PC-3 (cell line): ENCODE measurements at regions not wholly inside any gene's neighbourhood (a gene's known extent, or its start where the extent isn't known, plus 50 kb on each side); places are given as distances from the start of the nearest gene placed in this dataset.

Source experiments
- ATAC-seq: fragments of 200-7000 bp; cut with Tn5 transposase; 2 replicates; pipeline ENCODE4 v1.9.1; 2020; ENCODE audit warnings: mild to moderate bottlenecking, moderate library complexity
- BruUV-seq: library from RNA; stranded (reverse); fragments of 400-500 nt; replicated peaks from 2 replicates; lab custom pipeline; 2021; lab: Mats Ljungman, UMichigan
- CTCF ChIA-PET: fragments of 300-600 bp; sonication (Branson Sonifier 250); formaldehyde crosslinking; loops from one replicate; lab custom pipeline; 2022; ENCODE audit warnings: antibody characterized with exemption; lab: Charles Lee
- POLR2A ChIA-PET: fragments of 300-600 bp; sonication (Branson Sonifier 250); formaldehyde crosslinking; loops from one replicate; lab custom pipeline; 2022; ENCODE audit warnings: antibody characterized with exemption; ENCODE audit not compliant: unreplicated experiment; lab: Charles Lee
- DNase-seq: peaks from one replicate; pipeline ENCODE4 v3.0.0-alpha.2; 2015
- H2AFZ ChIP-seq: fragments of 300-600 bp; sonication (generic); 2 replicates; pipeline ENCODE4 v1.6.0; 2016; ENCODE audit warnings: antibody characterized with exemption, low read length
- H3F3A ChIP-seq: fragments of 300-600 bp; sonication (generic); one replicate; pipeline ENCODE4 v1.6.0; 2017; ENCODE audit warnings: antibody characterized with exemption, low read length, control low read depth, mild to moderate bottlenecking; ENCODE audit not compliant: unreplicated experiment
- H3K27ac ChIP-seq: fragments of 300-600 bp; sonication (generic); 2 replicates; pipeline ENCODE4 v1.5.1; 2016; ENCODE audit warnings: mild to moderate bottlenecking, low read length
- H3K27me3 ChIP-seq: fragments of 300-600 bp; sonication (generic); 2 replicates; pipeline ENCODE4 v1.6.1; 2016; ENCODE audit warnings: low read length, mixed read lengths
- H3K36me3 ChIP-seq: fragments of 300-600 bp; sonication (generic); 2 replicates; pipeline ENCODE4 v1.6.1; 2016; ENCODE audit warnings: low read depth, mixed run types, low read length, mixed read lengths
- H3K4me1 ChIP-seq: fragments of 300-600 bp; sonication (generic); 2 replicates; pipeline ENCODE4 v1.5.1; 2016; ENCODE audit warnings: low read length; ENCODE audit not compliant: insufficient read depth
- H3K4me2 ChIP-seq: fragments of 300-600 bp; sonication (generic); 2 replicates; pipeline ENCODE4 v1.6.0; 2016; ENCODE audit warnings: low read length
- H3K4me3 ChIP-seq: fragments of 300-600 bp; sonication (generic); 2 replicates; pipeline ENCODE4 v1.5.1; 2016; ENCODE audit warnings: mild to moderate bottlenecking, low read length, mixed read lengths
- H3K79me2 ChIP-seq: fragments of 300-600 bp; sonication (generic); 2 replicates; pipeline ENCODE4 v1.6.1; 2017; ENCODE audit warnings: low read length, mixed read lengths
- H3K9ac ChIP-seq: fragments of 300-600 bp; sonication (generic); 2 replicates; pipeline ENCODE4 v1.6.0; 2016; ENCODE audit warnings: mild to moderate bottlenecking, low read length
- H3K9me2 ChIP-seq: fragments of 300-600 bp; sonication (generic); replicated peaks from 2 replicates; pipeline ENCODE4 v1.6.1; 2016; ENCODE audit warnings: mixed run types, low read length, mixed read lengths
- H3K9me3 ChIP-seq: fragments of 300-600 bp; sonication (generic); 2 replicates; pipeline ENCODE4 v1.6.1; 2016; ENCODE audit warnings: low read length, mixed read lengths
- H4K20me1 ChIP-seq: fragments of 300-600 bp; sonication (generic); 2 replicates; pipeline ENCODE4 v1.6.1; 2016; ENCODE audit warnings: low read length, mixed read lengths
- CTCF ChIP-seq: fragments of 300-600 bp; sonication (generic); conservative IDR thresholded peaks from 2 replicates; pipeline ENCODE4 v1.5.1; 2017; ENCODE audit warnings: antibody characterized with exemption, low read depth, mild to moderate bottlenecking, low read length
- EZH2 ChIP-seq: fragments of 300-600 bp; sonication (generic); IDR thresholded peaks from one replicate; pipeline ENCODE4 v1.6.1; 2017; ENCODE audit warnings: antibody characterized with exemption, mild to moderate bottlenecking, low read length; ENCODE audit not compliant: unreplicated experiment
- EZH2phosphoT487 ChIP-seq: fragments of 300-600 bp; sonication (generic); IDR thresholded peaks from 2 replicates; pipeline ENCODE4 v1.6.1; 2018; ENCODE audit warnings: mild to moderate bottlenecking, antibody characterized with exemption, low read length, borderline replicate concordance
- intact Hi-C: fragments of 100-400 bp; cut with micrococcal nuclease; formaldehyde crosslinking; loops from 2 replicates; pipeline ENCODE4 v1.9.0; 2023

GRCh38 chr2:17124575-17125318, 393.5 kb downstream of the RAD51AP2 start:
- BruUV-seq, result no TSS peak
- CTCF ChIA-PET, result no interaction called here
- no peak for TF ChIP-seq CTCF
- no peak for TF ChIP-seq EZH2phosphoT487
- TF ChIP-seq EZH2, result no peak

GRCh38 chr2:17122887-17123501, 395.2 kb downstream of the RAD51AP2 start:
- Histone ChIP-seq H3K9me3 (no peaks in the 10 kb centered on the region), H3K4me1 (no peaks in the 10 kb centered on the region), H3K79me2 (no peaks in the 10 kb centered on the region), H3F3A (no peaks in the 10 kb centered on the region), H4K20me1 (no peaks in the 10 kb centered on the region), H3K9me2 (no peaks in the 10 kb centered on the region), H3K36me3 (no peaks in the 10 kb centered on the region), H2AFZ (no peak overlapping the region), H3K27me3 (no peaks in the 10 kb centered on the region), H3K27ac (no peak overlapping the region), H3K4me3 (no peak overlapping the region), H3K9ac (no peak overlapping the region), H3K4me2 (no peak overlapping the region)
- intact Hi-C loops, result no loop called here
- TF ChIP-seq EZH2phosphoT487, result no peak
- TF ChIP-seq EZH2, result no peak
- no peak for TF ChIP-seq CTCF
- DNase-seq (no peak), ATAC-seq (no peak)
- POLR2A ChIA-PET, result no interaction called here
- no TSS peak for BruUV-seq
- CTCF ChIA-PET, result no interaction called here

More at GRCh38 chr2:17124575-17125318, 393.5 kb downstream of the RAD51AP2 start:
- H3K4me2 ChIP-seq, result no peak overlapping the region
- no peak overlapping the region for H3K27ac ChIP-seq
- POLR2A ChIA-PET, result no interaction called here
- H3F3A ChIP-seq, result no peaks in the 10 kb centered on the region
- H3K79me2 ChIP-seq, result no peaks in the 10 kb centered on the region
- no peak overlapping the region for H3K9ac ChIP-seq
- H3K27me3 ChIP-seq, result no peaks in the 10 kb centered on the region
- no peak overlapping the region for H3K4me3 ChIP-seq
- H3K36me3 ChIP-seq, result no peaks in the 10 kb centered on the region
- peaks cover 4% of the 10 kb centered on the region; the same call in 1 of the 2 replicates for H3K9me3 ChIP-seq
- no peaks in the 10 kb centered on the region for H3K9me2 ChIP-seq
- DNase-seq, result no peak
- no peaks in the 10 kb centered on the region for H4K20me1 ChIP-seq
- intact Hi-C loops, result no loop called here
- no peak for ATAC-seq
- H3K4me1 ChIP-seq, result no peaks in the 10 kb centered on the region
- H2AFZ ChIP-seq, result no peak overlapping the region

GRCh38 chr2:17115466-17115865, 402.8 kb downstream of the RAD51AP2 start:
- CTCF ChIA-PET, result no interaction called here
- POLR2A ChIA-PET, result no interaction called here
- intact Hi-C loops, result no loop called here

More at GRCh38 chr2:17115466-17115865, 402.8 kb downstream of the RAD51AP2 start:
- TF ChIP-seq EZH2phosphoT487 (no peak), EZH2 (no peak), CTCF (no peak)
- Histone ChIP-seq H3K27ac (no peak overlapping the region), H4K20me1 (no peaks in the 10 kb centered on the region), H3K79me2 (no peaks in the 10 kb centered on the region), H3K4me3 (no peak overlapping the region), H3K9me2 (no peaks in the 10 kb centered on the region), H3K4me2 (no peak overlapping the region), H3K36me3 (no peaks in the 10 kb centered on the region), H3K27me3 (no peaks in the 10 kb centered on the region), H3K9ac (no peak overlapping the region), H3K9me3 (peaks cover 11% of the 10 kb centered on the region; the same call in 1 of the 2 replicates), H3K4me1 (no peaks in the 10 kb centered on the region), H3F3A (no peaks in the 10 kb centered on the region), H2AFZ (no peak overlapping the region)
- no TSS peak for BruUV-seq
- DNase-seq (no peak), ATAC-seq (no peak)
